ENCODE measurements at regions not wholly inside any gene's neighbourhood (a gene's known extent, or its start where the extent isn't known, plus 50 kb on each side); places are given as distances from the start of the nearest gene placed in this dataset.

GRCh38 chr6:153790876-153791473 lies 248.1 kb upstream of the OPRM1 start:
- DNase-seq (ENCODE audit: low read depth, low spot score), result no peak

DNA sequence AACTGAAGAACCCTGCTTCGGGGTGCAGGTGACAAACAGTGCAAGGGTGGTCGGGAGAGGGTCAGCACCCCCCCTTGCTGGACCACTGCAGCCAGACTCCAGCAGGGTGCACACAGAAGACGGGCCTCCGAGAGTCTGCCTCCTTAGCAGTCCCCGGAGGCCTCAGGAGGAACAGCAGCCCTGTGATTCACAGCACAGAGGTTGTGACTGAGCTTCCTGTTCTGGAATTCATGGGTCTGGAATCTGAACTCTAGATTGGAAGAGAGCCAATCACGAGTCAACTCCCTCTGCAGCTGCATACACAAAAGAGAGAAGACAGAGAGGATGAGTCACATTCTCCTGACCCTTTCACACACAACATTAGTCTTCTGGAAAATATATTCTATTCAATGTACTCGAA lies 249.0 kb upstream of the OPRM1 start:
- peak; percentile 77 for DNase-seq (ENCODE audit: low read depth, low spot score)

DNA sequence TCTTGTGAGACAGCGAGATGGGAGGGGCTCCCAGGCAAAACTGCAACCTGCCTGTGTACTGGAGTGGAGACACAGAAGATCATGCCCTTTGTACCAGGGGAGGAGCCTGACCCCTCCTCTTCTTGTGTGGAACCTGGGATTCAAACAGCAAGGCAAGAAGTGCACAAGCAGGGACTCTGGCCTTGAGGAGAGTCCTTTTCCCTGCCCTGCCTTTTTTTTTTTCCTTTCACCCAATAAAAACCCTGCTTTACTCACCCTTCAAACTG lies 251.8 kb upstream of the OPRM1 start:
- no peak for DNase-seq (ENCODE audit: low read depth, low spot score)

DNA sequence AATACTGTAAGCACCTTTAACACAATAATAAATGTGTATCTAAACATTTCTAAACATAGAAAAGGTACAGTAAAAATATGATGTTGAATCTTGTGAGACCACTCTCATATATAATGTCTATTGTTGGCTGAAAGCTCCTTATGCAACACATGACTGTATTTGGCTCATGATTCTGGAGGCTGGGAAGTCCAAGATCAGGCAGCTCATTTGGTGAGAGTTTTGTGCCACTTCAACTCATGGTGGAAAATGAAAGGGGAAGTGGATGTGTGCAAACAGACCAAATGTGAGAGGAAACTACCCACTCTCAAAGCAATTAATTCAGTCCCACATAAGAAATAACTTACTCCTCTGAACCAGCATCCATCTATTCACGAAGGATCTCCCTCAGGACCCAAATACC lies 257.7 kb upstream of the OPRM1 start:
- DNase-seq (ENCODE audit: low read depth, low spot score), result no peak

- DNase-seq (ENCODE audit: low read depth, low spot score), result no peak
Observed at GRCh38 chr6:153780011-153780410, 259.0 kb upstream of the OPRM1 start.

- no peak for DNase-seq (ENCODE audit: low read depth, low spot score)
Observed at GRCh38 chr6:153778216-153778615, 260.8 kb upstream of the OPRM1 start.

DNA sequence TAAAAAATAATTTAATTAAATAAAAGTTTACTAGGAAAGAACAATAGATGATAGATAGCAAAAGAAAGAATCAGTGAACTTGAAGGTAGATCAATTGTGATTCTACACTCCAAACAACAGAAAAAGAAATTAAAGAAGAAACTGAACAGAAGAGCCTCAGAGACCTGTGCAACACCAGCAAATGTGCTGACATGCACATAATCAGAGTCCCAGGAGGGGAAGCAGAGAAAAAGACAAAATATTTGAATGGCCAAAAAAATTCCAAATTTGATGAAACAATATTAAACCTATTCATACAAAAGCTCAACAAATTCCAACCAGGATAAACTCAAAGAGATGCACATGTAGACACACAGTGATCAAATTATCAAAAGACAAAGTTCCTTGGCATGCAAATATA lies 267.5 kb upstream of the OPRM1 start:
- no peak for DNase-seq (ENCODE audit: low read depth, low spot score)

DNA sequence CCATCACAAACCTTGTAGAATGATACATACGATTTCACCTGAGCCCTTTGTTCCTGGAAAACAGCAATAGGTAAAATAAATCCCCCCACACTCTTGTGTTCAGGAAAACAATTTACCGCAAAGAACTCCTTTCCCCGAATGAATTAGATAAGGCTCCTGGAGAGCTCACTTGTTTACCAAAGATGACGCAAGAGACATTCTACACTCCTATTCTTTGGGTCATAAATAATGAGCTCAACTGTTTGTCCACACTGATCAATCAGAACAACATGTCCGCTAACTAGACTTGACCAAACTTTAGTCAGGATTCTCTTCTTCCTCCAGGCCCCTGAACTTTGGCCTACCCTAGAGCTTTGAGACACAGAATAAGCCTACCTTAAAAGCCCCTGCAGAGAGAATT lies 271.9 kb upstream of the OPRM1 start:
- no peak for DNase-seq (ENCODE audit: low read depth, low spot score)

GRCh38 chr6:153758516-153758915 lies 280.5 kb upstream of the OPRM1 start:
- no peak for DNase-seq (ENCODE audit: low read depth, low spot score)

- DNase-seq (ENCODE audit: low read depth, low spot score), result no peak
Observed at GRCh38 chr6:153735761-153736160, 303.3 kb upstream of the OPRM1 start.

GRCh38 chr6:153729189-153729588 lies 309.9 kb upstream of the OPRM1 start:
- no peak for DNase-seq (ENCODE audit: low read depth, low spot score)

DNA sequence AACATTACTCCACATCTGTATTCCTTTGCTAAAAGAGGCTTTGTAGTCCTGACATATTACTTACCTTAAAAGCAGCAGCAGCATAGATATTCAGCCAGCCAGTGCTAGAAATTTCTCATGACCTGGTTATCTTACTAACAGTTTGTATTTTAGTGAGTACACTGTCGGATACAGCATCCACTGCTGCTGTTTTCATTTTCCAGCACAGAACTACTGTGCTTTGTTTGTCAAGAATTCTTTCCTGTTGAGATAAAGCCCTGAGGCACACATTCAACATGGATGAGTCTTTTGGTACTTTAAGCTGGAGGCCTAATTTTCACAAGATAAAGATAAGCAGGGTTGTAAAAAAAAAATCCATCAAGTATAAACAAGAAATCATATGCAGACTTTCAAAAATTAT lies 311.2 kb upstream of the OPRM1 start:
- DNase-seq (ENCODE audit: low read depth, low spot score), result no peak

- DNase-seq (ENCODE audit: low read depth, low spot score), result no peak
Observed at GRCh38 chr6:153725456-153725855, 313.6 kb upstream of the OPRM1 start.

- DNase-seq (ENCODE audit: low read depth, low spot score), result no peak
Observed at GRCh38 chr6:153720732-153721131, 318.3 kb upstream of the OPRM1 start.

DNA sequence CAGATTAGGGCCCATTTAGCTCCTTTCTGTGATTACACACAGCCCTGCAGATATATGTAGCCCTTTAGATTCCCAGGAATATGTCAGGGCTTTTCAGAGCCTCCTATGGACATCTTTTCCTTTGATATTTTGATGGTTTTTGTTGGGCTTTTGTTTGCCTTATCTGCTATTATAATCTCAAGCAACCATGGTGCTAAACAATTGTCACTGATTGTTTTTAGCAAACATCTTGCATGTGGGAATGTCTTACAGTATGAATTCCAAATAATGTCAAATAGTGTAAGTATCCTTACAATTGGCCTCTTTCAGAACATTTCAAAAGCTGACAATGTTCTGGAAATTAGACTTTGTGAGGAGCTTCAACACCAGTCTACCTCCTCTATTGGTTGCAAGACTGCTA lies 333.6 kb upstream of the OPRM1 start:
- no peak for DNase-seq (ENCODE audit: low read depth, low spot score)

GRCh38 chr6:153702671-153703070 lies 336.4 kb upstream of the OPRM1 start:
- no peak for DNase-seq (ENCODE audit: low read depth, low spot score)

DNA sequence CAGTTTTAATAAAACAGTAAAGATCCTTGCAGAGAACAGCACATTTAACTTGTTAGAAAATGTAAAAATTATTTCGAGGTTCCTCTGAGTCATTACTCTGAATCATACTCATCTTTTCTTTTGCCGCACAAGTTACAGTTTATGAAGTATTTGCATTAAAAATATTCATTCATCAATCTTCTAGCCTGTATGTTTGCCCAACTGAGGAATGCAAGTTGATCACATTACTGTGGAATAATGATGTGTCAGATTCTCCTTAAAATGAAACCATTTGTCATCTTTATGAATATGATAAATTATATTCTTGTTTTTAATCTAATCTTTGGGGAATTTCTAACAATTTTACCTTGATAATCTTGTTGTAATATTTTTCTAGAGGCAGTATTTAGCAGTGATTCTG lies 340.4 kb upstream of the OPRM1 start:
- DNase-seq (ENCODE audit: low read depth, low spot score), result no peak

DNA sequence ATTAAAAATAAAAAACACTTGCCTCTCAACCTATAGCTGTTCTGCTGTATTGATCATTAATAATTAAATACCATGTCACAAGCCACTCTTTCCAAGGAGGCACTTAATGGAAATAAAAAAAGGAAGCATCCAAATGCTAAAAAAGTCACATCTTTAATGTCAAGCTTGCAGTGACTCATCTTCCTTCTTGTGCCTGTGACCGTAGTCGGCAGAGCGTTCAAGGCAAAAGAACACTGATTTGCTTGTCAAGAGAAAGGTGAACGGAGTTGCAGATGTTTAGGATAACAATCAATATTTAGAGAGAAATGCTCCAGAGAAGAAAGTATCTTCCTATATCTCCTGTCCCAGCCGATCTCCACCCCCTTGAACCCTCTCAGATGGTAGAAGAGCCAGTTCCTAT lies 341.0 kb upstream of the OPRM1 start:
- DNase-seq (ENCODE audit: low read depth, low spot score), result no peak

GRCh38 chr6:153677522-153677921 lies 361.5 kb upstream of the OPRM1 start:
- DNase-seq (ENCODE audit: low read depth, low spot score), result no peak

- no peak for DNase-seq (ENCODE audit: low read depth, low spot score)
Observed at GRCh38 chr6:153673750-153674149, 365.3 kb upstream of the OPRM1 start.

DNA sequence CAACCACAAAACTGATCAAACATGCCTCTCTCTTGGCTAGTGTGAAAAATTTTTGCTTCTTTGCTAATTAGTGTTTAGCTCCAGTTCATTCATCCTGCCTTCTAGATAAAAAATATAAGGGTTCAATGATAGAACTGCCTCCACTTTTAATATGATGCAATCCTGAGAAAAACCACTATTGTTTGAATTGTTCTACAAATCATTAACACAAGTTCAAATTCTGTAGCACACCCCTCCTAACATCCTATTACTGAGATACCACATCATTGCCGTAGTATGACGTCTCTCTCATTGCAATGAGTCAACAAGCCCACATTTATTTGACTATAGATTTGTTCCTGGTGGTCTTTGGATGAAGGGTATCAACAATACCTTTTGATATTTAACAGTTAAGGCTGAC lies 365.8 kb upstream of the OPRM1 start:
- no peak for DNase-seq (ENCODE audit: low read depth, low spot score)

GRCh38 chr6:153670403-153671026 lies 368.5 kb upstream of the OPRM1 start:
- no peak for DNase-seq (ENCODE audit: low read depth, low spot score)

- DNase-seq (ENCODE audit: low read depth, low spot score), result no peak
Observed at GRCh38 chr6:153668758-153669157, 370.3 kb upstream of the OPRM1 start.

- DNase-seq (ENCODE audit: low read depth, low spot score), result no peak
Observed at GRCh38 chr6:153662982-153663381, 376.1 kb upstream of the OPRM1 start.
